ENCODE measurements at regions not wholly inside any gene's neighbourhood (a gene's known extent, or its start where the extent isn't known, plus 50 kb on each side); places are given as distances from the start of the nearest gene placed in this dataset.

DNA sequence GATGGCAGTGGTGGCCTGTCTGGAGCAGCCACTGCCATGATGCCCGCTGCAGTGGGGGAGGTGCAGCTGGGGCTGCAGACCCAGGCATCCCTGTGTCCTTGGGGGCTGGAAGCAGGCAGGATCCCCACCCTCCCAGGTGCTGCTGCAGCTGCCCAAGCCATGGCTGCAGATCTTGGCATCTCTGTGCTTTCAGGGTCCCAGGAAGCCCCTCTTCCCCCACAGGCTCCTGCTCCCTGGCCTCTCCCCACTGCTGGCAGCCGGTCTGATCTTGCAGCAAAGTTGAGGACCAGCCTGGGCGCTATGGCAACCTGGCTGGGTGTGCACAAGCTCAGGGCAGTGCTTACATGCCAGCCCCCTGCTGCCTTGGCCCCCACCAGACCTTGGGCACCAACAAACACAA is 78.5 kb downstream of the SAMD9 start:
- TF ChIP-seq POLR2AphosphoS5 (IDR thresholded peaks at IDR 0.05) (no peak), POLR2A (IDR thresholded peaks at IDR 0.05) (no peak), EP300 (IDR thresholded peaks at IDR 0.05) (no peak)
- TF ChIP-seq, protein P1, sequence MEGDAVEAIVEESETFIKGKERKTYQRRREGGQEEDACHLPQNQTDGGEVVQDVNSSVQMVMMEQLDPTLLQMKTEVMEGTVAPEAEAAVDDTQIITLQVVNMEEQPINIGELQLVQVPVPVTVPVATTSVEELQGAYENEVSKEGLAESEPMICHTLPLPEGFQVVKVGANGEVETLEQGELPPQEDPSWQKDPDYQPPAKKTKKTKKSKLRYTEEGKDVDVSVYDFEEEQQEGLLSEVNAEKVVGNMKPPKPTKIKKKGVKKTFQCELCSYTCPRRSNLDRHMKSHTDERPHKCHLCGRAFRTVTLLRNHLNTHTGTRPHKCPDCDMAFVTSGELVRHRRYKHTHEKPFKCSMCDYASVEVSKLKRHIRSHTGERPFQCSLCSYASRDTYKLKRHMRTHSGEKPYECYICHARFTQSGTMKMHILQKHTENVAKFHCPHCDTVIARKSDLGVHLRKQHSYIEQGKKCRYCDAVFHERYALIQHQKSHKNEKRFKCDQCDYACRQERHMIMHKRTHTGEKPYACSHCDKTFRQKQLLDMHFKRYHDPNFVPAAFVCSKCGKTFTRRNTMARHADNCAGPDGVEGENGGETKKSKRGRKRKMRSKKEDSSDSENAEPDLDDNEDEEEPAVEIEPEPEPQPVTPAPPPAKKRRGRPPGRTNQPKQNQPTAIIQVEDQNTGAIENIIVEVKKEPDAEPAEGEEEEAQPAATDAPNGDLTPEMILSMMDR (IDR thresholded peaks at IDR 0.05): no peak

All from stomach (tissue), 4 donors.